K562 (cell line): ENCODE measurements at regions not wholly inside any gene's neighbourhood (a gene's known extent, or its start where the extent isn't known, plus 50 kb on each side); places are given as distances from the start of the nearest gene placed in this dataset.

ENCODE experiments used
- ATAC-seq: fragments of 200-7000 bp; cut with Tn5 transposase; 3 replicates; pipeline ENCODE4 v1.9.1; 2020; ENCODE audit warnings: moderate library complexity
- BruUV-seq: library from RNA; stranded (reverse); fragments of 400-500 nt; replicated peaks from 2 replicates; lab custom pipeline; 2021; lab: Mats Ljungman, UMichigan
- CTCF ChIA-PET: fragments of 300-600 bp; formaldehyde crosslinking; extraction: SDS; loops from one replicate; lab custom pipeline; 2021; ENCODE audit warnings: low intra/inter-chr PET ratio; lab: Yijun Ruan, JAX
- POLR2A ChIA-PET: fragments of 300-600, 350-650 bp; sonication (Branson Sonifier 250); formaldehyde crosslinking; extraction: SDS; loops from one replicate; lab custom pipeline; 2021; ENCODE audit warnings: antibody characterized with exemption, inconsistent platforms; lab: Yijun Ruan, JAX
- DNase-seq, 4 experiments: peaks; one replicate each; pipeline versions ENCODE4 v3.0.0 to v3.0.0-alpha.2; 2011 to 2018; ENCODE audit warnings: low spot score in 3 of 4, mixed read lengths in 3 of 4; ENCODE audit errors: extremely low read depth in 1 of 4
- FAIRE-seq: peaks from 2 replicates; lab custom pipeline; 2011; peaks lifted over from hg19 to GRCh38; lab: Jason Lieb, UNC
- H2AFZ ChIP-seq: 2 replicates; pipeline ENCODE4 v1.6.0; 2011; ENCODE audit warnings: low read depth, low read length, control low read depth, inconsistent platforms
- H3K27ac ChIP-seq: fragments of 200-600 bp; 3 replicates; pipeline ENCODE4 v1.8.0; 2011; ENCODE audit warnings: low read depth, mild to moderate bottlenecking, control low read depth, inconsistent platforms, low read length, moderate library complexity, mixed read lengths; ENCODE audit errors: extremely low read depth
- H3K27me3 ChIP-seq, 2 experiments: fragments of 300-600 bp in 1 of 2; 2 replicates in 1 of 2; 3 replicates in 1 of 2; pipeline versions ENCODE4 v1.6.0 to v1.8.0; 2011; ENCODE audit warnings: inconsistent platforms in 2 of 2, low read length in 2 of 2, mild to moderate bottlenecking in 1 of 2, mixed read lengths in 1 of 2, moderate library complexity in 1 of 2; ENCODE audit not compliant: control insufficient read depth in 2 of 2, insufficient read depth in 2 of 2
- H3K36me3 ChIP-seq: fragments of 300-600 bp; 3 replicates; pipeline ENCODE4 v1.8.0; 2011; ENCODE audit warnings: mild to moderate bottlenecking, low read length, inconsistent platforms; ENCODE audit not compliant: control insufficient read depth, insufficient read depth
- H3K4me1 ChIP-seq, 2 experiments: fragments of 200-600 bp in 1 of 2; replicated peaks in 1 of 2; 2 replicates in 1 of 2; 3 replicates in 1 of 2; pipeline versions ENCODE4 v1.5.1 to v1.8.0; 2011; ENCODE audit warnings: inconsistent platforms in 2 of 2, low read length in 2 of 2, mild to moderate bottlenecking in 1 of 2, mixed read lengths in 1 of 2, moderate library complexity in 1 of 2; ENCODE audit not compliant: control insufficient read depth in 2 of 2, insufficient read depth in 2 of 2
- H3K4me2 ChIP-seq: 2 replicates; pipeline ENCODE4 v1.6.1; 2011; ENCODE audit warnings: low read length, control low read depth, inconsistent platforms, mixed read lengths; ENCODE audit not compliant: insufficient read depth
- H3K4me3 ChIP-seq: fragments of 200-600 bp; sonication (generic), shearing (Covaris generic); 2 replicates; pipeline ENCODE4 v1.5.1; 2016; ENCODE audit warnings: control low read depth, inconsistent platforms
- H3K79me2 ChIP-seq: fragments of 200-600 bp; 3 replicates; pipeline ENCODE4 v1.8.0; 2011; ENCODE audit warnings: low read length, inconsistent platforms; ENCODE audit not compliant: control insufficient read depth, insufficient read depth
- H3K9ac ChIP-seq, 2 experiments: 2 replicates each; pipeline versions ENCODE4 v1.6.0 to v1.6.1; 2011; ENCODE audit warnings: low read depth in 2 of 2, low read length in 2 of 2, control low read depth in 1 of 2, inconsistent platforms in 1 of 2, mild to moderate bottlenecking in 1 of 2, mixed read lengths in 1 of 2; ENCODE audit not compliant: insufficient read depth in 1 of 2
- H3K9me1 ChIP-seq: one replicate; pipeline ENCODE4 v1.6.0; 2011; ENCODE audit warnings: inconsistent platforms, mild to moderate bottlenecking, low read length, moderate library complexity; ENCODE audit not compliant: control insufficient read depth, insufficient read depth
- H3K9me3 ChIP-seq: replicated peaks from 2 replicates; pipeline ENCODE4 v1.5.1; 2011; ENCODE audit warnings: low read depth, low read length, inconsistent platforms; ENCODE audit not compliant: control insufficient read depth, insufficient read depth
- H4K20me1 ChIP-seq: replicated peaks from 2 replicates; pipeline ENCODE4 v1.6.1; 2011; ENCODE audit warnings: low read length, inconsistent platforms, mixed read lengths; ENCODE audit not compliant: control insufficient read depth, insufficient read depth
- DPF2 ChIP-seq: fragments of 450-650 bp; IDR thresholded peaks from 2 replicates; pipeline ENCODE4 v1.6.1; 2016
- ELK1 ChIP-seq: sonication (generic); formaldehyde crosslinking; IDR thresholded peaks from 2 replicates; pipeline ENCODE4 v1.8.1; 2022; ENCODE audit warnings: missing genetic modification reagents
- FOSL1 ChIP-seq: fragments of 200-800 bp; sonication (Bioruptor generic); conservative IDR thresholded peaks from 2 replicates; pipeline ENCODE4 v1.6.1; 2016; ENCODE audit warnings: missing genetic modification characterization, missing compliant biosample characterization
- GATA2 ChIP-seq: sonication (generic); formaldehyde crosslinking; IDR thresholded peaks from 2 replicates; pipeline ENCODE4 v1.4.0; 2020; ENCODE audit warnings: mild to moderate bottlenecking, missing genetic modification reagents
- HSF4 ChIP-seq: fragments of 250-450 bp; sonication (Bioruptor Pico); IDR thresholded peaks from 2 replicates; pipeline ENCODE4 v2.1.2; 2022; ENCODE audit warnings: mild to moderate bottlenecking, moderate library complexity, borderline replicate concordance
- KAT8 ChIP-seq: fragments of 450-650 bp; IDR thresholded peaks from 2 replicates; pipeline ENCODE4 v1.6.1; 2016; ENCODE audit warnings: low read depth, mild to moderate bottlenecking
- NBN ChIP-seq: fragments of 450-650 bp; IDR thresholded peaks from 2 replicates; pipeline ENCODE4 v1.6.1; 2016; ENCODE audit warnings: low read depth, mild to moderate bottlenecking
- NFIC ChIP-seq: fragments of 450-650 bp; IDR thresholded peaks from 2 replicates; pipeline ENCODE4 v1.6.1; 2017; ENCODE audit warnings: mild to moderate bottlenecking, inconsistent platforms
- NFXL1 ChIP-seq: fragments of 450-650 bp; formaldehyde crosslinking; IDR thresholded peaks from 2 replicates; pipeline ENCODE4 v1.4.0; 2021; ENCODE audit warnings: mild to moderate bottlenecking
- POLR2AphosphoS5 ChIP-seq: IDR thresholded peaks from 2 replicates; pipeline ENCODE4 v1.6.1; 2011; ENCODE audit warnings: mild to moderate bottlenecking, low read depth, low read length, moderate library complexity; ENCODE audit not compliant: control insufficient read depth, insufficient read depth
- PPARD ChIP-seq: fragments of 250-450 bp; sonication (Bioruptor Pico); IDR thresholded peaks from 2 replicates; pipeline ENCODE4 v1.8.0; 2022; ENCODE audit warnings: inconsistent platforms, mild to moderate bottlenecking, moderate library complexity
- SMAD4 ChIP-seq: fragments of 250-450 bp; sonication (Bioruptor Pico); conservative IDR thresholded peaks from 2 replicates; pipeline ENCODE4 v1.8.0; 2021; ENCODE audit warnings: inconsistent platforms, mild to moderate bottlenecking, moderate library complexity
- TEAD4 ChIP-seq, 2 experiments: sonication (generic) in 1 of 2; formaldehyde crosslinking in 1 of 2; IDR thresholded peaks; 2 replicates each; pipeline versions ENCODE4 v1.6.1 to v1.8.0; 2012 to 2022; ENCODE audit warnings: borderline replicate concordance in 1 of 2, inconsistent platforms in 1 of 2, low read length in 1 of 2, mild to moderate bottlenecking in 1 of 2, missing genetic modification reagents in 1 of 2
- TRIM25 ChIP-seq: fragments of 450-650 bp; IDR thresholded peaks from 2 replicates; pipeline ENCODE4 v1.7.0; 2016; ENCODE audit warnings: borderline replicate concordance
- ZBTB17 ChIP-seq: fragments of 450-650 bp; formaldehyde crosslinking; IDR thresholded peaks from 2 replicates; pipeline ENCODE4 v1.4.0; 2020; ENCODE audit warnings: mild to moderate bottlenecking
- ZBTB9 ChIP-seq: fragments of 450-650 bp; formaldehyde crosslinking; IDR thresholded peaks from 2 replicates; pipeline ENCODE4 v1.4.0; 2020; ENCODE audit warnings: mild to moderate bottlenecking, moderate library complexity
- ZNF124 ChIP-seq: sonication (generic); formaldehyde crosslinking; IDR thresholded peaks from 2 replicates; pipeline ENCODE4 v1.8.1; 2022; ENCODE audit warnings: missing genetic modification reagents
- ZNF24 ChIP-seq: fragments of 450-650 bp; IDR thresholded peaks from 2 replicates; pipeline ENCODE4 v1.6.1; 2016
- ZSCAN32 ChIP-seq: fragments of 450-650 bp; formaldehyde crosslinking; IDR thresholded peaks from 2 replicates; pipeline ENCODE4 v1.4.0; 2020; ENCODE audit warnings: mild to moderate bottlenecking, moderate library complexity
- whole genome bisulfite sequencing: fragments of 100-300 bp; shearing (Covaris generic); methylation state at CpG from one replicate; pipeline ENCODE4 v1.1.6; 2016; ENCODE audit warnings: low coverage, mixed read lengths; ENCODE audit not compliant: insufficient coverage; ENCODE audit errors: missing lambda C conversion rate; 5-methylcytosine and 5-hydroxymethylcytosine counted together
- in situ Hi-C: fragments of 300-500 bp; cut with MboI; formaldehyde crosslinking; loops from 4 replicates; pipeline ENCODE4 v1.15.0; 2018; ENCODE audit warnings: inconsistent platforms, mixed read lengths
- intact Hi-C: fragments of 100-400 bp; cut with micrococcal nuclease; formaldehyde crosslinking; loops from 2 replicates; pipeline ENCODE4 v1.14.2; 2022

GRCh38 chr2:200239216-200239615 lies 67.3 kb upstream of the SPATS2L start:
- FAIRE-seq = no peak
- H3K4me2 ChIP-seq = no peak overlapping the region
- WGBS = 0% methylated on average over 2 of the region's 2 CpGs
- no peaks in the 10 kb centered on the region for H3K27me3 ChIP-seq
- H4K20me1 ChIP-seq = no peaks in the 10 kb centered on the region
- no peak overlapping the region for H3K27ac ChIP-seq
- H3K79me2 ChIP-seq = no peaks in the 10 kb centered on the region
- no peak overlapping the region for H3K9ac ChIP-seq
- no peak overlapping the region for H3K4me3 ChIP-seq
- POLR2A ChIA-PET = no interaction called here
- intact Hi-C loops = no loop called here
- no peak for DNase-seq
- H2AFZ ChIP-seq = no peak overlapping the region
- CTCF ChIA-PET = no interaction called here
- H3K36me3 ChIP-seq = no peaks in the 10 kb centered on the region
- no peaks in the 10 kb centered on the region for H3K9me3 ChIP-seq
- no peaks in the 10 kb centered on the region; a peak in 1 of 5 replicates for H3K4me1 ChIP-seq
- no peaks in the 10 kb centered on the region for H3K9me1 ChIP-seq
- BruUV-seq = no TSS peak
- in situ Hi-C loops = no loop called here
- ATAC-seq = no peak
- TF ChIP-seq ZBTB9 (peak; percentile 95), GATA2 (CRISPR knock-in tag) (peak; percentile 38), KAT8 (no peak), TEAD4 (IDR thresholded peaks at IDR 0.05; ENCODE audit: low read length) (peak; percentile 16; the same call in 1 of the 2 replicates), TEAD4 (CRISPR knock-in tag; IDR thresholded peaks at IDR 0.05; ENCODE audit: borderline replicate concordance) (no peak), NBN (no peak), DPF2 (no peak), ZBTB17 (no peak), FOSL1 (tag) (0 out of 2 replicates have a peak, but pooled peaks have one; percentile 12), ZNF124 (CRISPR knock-in tag) (no peak), SMAD4 (peak; percentile 89), POLR2AphosphoS5 (no peak), TRIM25 (no peak), ELK1 (CRISPR knock-in tag) (no peak), PPARD (no peak), ZNF24 (no peak), NFXL1 (CRISPR knock-in tag) (no peak), NFIC (no peak), HSF4 (no peak), ZSCAN32 (no peak)
